ENCODE measurements at regions not wholly inside any gene's neighbourhood (a gene's known extent, or its start where the extent isn't known, plus 50 kb on each side); places are given as distances from the start of the nearest gene placed in this dataset.

- Histone ChIP-seq H3K9ac (ENCODE audit: low read depth in 2 of 2, low read length in 2 of 2) (no peak overlapping the region), H3K4me3 (no peak overlapping the region), H3K27me3 (no peaks in the 10 kb centered on the region), H3K4me1 (no peaks in the 10 kb centered on the region), H3K9me3 (no peaks in the 10 kb centered on the region), H3K27ac (no peak overlapping the region), H3K36me3 (no peaks in the 10 kb centered on the region)
- TF ChIP-seq CTCF (IDR thresholded peaks at IDR 0.05): no peak
- intact Hi-C loops (cut with DNase I): no loop called here
- no peak for DNase-seq
These were observed 513.6 kb upstream of the PTCHD4 start for GRCh38 chr6:48624631-48625030.

DNA sequence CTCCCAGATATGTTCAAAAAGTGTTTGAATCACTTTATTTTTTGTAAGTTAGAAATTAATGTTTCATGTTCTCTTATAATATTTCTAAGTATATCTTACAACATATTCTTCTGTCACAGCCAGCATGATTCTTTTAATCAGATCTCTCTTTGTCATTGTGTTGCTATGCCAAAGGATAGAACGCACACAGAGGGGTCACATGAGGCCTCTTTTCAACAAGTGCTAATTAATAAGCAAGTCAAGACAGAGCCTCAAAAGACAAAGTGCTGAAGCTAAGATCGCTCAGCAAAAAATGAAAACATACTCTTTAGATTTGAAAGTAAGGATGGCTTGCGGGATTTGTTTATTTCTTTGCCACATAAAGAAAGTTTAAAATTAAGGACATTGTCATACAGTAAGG is 508.8 kb upstream of the PTCHD4 start:
- no peak for TF ChIP-seq CTCF (IDR thresholded peaks at IDR 0.05)
- Histone ChIP-seq H3K4me1 (no peaks in the 10 kb centered on the region), H3K36me3 (no peaks in the 10 kb centered on the region), H3K9me3 (no peaks in the 10 kb centered on the region), H3K9ac (ENCODE audit: low read depth in 2 of 2, low read length in 2 of 2) (no peak overlapping the region), H3K27me3 (no peaks in the 10 kb centered on the region), H3K27ac (no peak overlapping the region), H3K4me3 (no peak overlapping the region)
- no peak for DNase-seq
- intact Hi-C loops (cut with DNase I): no loop called here

DNA sequence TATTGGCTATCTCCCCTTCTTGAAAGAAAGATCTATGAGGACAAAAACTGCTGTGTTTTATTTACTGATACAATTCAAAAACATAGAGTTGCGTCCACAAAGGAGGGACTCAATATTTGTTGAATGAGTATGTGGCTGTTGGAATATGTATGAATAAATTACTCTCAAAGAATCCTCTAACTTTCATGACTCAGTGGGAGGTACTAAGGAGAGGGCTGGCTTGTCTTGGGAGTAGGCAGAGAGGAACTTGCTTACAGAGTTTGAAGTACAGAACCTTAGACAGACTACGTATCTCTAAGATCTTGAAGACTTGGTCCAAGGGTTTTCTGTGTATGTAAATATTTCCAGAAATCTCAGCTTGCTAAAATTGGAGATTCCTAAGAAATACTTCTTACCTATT is 504.0 kb upstream of the PTCHD4 start:
- Histone ChIP-seq H3K4me1 (no peaks in the 10 kb centered on the region), H3K27me3 (no peaks in the 10 kb centered on the region), H3K9me3 (no peaks in the 10 kb centered on the region), H3K27ac (no peak overlapping the region), H3K9ac (ENCODE audit: low read depth in 2 of 2, low read length in 2 of 2) (no peak overlapping the region), H3K36me3 (no peaks in the 10 kb centered on the region), H3K4me3 (no peak overlapping the region)
- TF ChIP-seq CTCF (IDR thresholded peaks at IDR 0.05): no peak
- no peak for DNase-seq
- intact Hi-C loops (cut with DNase I): no loop called here

- Histone ChIP-seq H3K36me3 (no peaks in the 10 kb centered on the region), H3K4me3 (no peak overlapping the region), H3K27me3 (no peaks in the 10 kb centered on the region), H3K4me1 (no peaks in the 10 kb centered on the region), H3K27ac (no peak overlapping the region), H3K9ac (ENCODE audit: low read depth in 2 of 2, low read length in 2 of 2) (no peak overlapping the region), H3K9me3 (no peaks in the 10 kb centered on the region)
- TF ChIP-seq CTCF (IDR thresholded peaks at IDR 0.05): no peak
- DNase-seq: no peak
- intact Hi-C loops (cut with DNase I): no loop called here
These were observed 503.3 kb upstream of the PTCHD4 start for GRCh38 chr6:48614326-48614725.

DNA sequence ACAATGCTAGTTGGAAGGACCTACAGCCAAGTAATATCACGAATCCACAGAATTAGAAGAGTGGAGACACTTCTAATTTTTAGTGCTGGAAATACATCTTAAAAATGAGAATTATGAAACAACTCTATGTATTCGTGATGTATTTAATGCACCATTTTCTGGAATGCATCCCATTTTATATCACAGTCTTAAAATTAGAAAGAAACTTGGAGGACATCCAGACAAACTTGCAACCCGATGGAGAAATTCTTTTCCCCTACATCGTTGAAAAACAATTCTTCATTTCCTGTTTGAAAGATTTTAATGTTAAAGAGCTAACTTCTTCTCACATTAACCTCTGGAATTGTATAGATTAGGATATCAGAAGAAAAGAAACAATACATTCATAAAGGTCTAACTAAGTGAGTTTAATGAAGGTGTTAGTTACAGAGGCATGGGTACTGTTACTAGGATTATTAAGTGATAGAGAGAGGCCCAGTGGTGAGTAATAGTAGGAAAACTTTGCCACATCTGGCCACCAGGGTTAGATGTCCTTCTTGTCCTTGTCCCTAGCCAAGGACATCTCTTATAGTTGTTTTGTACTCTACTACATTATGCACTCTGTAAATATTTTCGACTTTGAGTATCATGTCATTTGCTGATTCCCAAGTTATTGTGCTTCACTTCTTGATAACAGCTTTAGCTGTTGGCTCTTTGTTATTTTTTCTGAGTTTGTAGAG is 502.4 kb upstream of the PTCHD4 start:
- intact Hi-C loops (cut with DNase I): no loop called here
- Histone ChIP-seq H3K27ac (no peak overlapping the region), H3K27me3 (no peaks in the 10 kb centered on the region), H3K4me1 (no peaks in the 10 kb centered on the region), H3K9ac (ENCODE audit: low read depth in 2 of 2, low read length in 2 of 2) (no peak overlapping the region), H3K9me3 (no peaks in the 10 kb centered on the region), H3K36me3 (no peaks in the 10 kb centered on the region), H3K4me3 (no peak overlapping the region)
- TF ChIP-seq CTCF (IDR thresholded peaks at IDR 0.05): no peak
- no peak for DNase-seq

Measured in colonic mucosa (tissue), 4 donors.